Endothelial cell (in vitro differentiated cells): ENCODE measurements at regions not wholly inside any gene's neighbourhood (a gene's known extent, or its start where the extent isn't known, plus 50 kb on each side); places are given as distances from the start of the nearest gene placed in this dataset.

Experiments
- DNase-seq: peaks from one replicate; pipeline ENCODE4 v3.0.0; 2021; ENCODE audit warnings: low spot score
- H3K27ac Mint-ChIP-seq: one replicate; pipeline ENCODE4 v1.8.0; 2021; ENCODE audit warnings: mixed read lengths, inconsistent platforms; ENCODE audit not compliant: unreplicated experiment
- H3K27me3 Mint-ChIP-seq: one replicate; pipeline ENCODE4 v1.8.0; 2021; ENCODE audit warnings: mild to moderate bottlenecking, moderate library complexity, mixed read lengths, inconsistent platforms; ENCODE audit not compliant: unreplicated experiment
- H3K36me3 Mint-ChIP-seq: one replicate; pipeline ENCODE4 v1.8.0; 2021; ENCODE audit warnings: mild to moderate bottlenecking, low read depth, mixed read lengths, inconsistent platforms; ENCODE audit not compliant: unreplicated experiment
- H3K4me1 Mint-ChIP-seq: one replicate; pipeline ENCODE4 v1.8.0; 2021; ENCODE audit warnings: mild to moderate bottlenecking, mixed read lengths, inconsistent platforms; ENCODE audit not compliant: unreplicated experiment
- H3K4me3 Mint-ChIP-seq: one replicate; pipeline ENCODE4 v1.8.0; 2021; ENCODE audit warnings: mild to moderate bottlenecking, mixed read lengths, inconsistent platforms; ENCODE audit not compliant: unreplicated experiment
- H3K9me3 Mint-ChIP-seq: one replicate; pipeline ENCODE4 v1.8.0; 2021; ENCODE audit warnings: mixed read lengths, inconsistent platforms; ENCODE audit not compliant: unreplicated experiment
- TF ChIP-seq, protein P1 (sequence below): fragments of 200-600 bp; sonication (generic); IDR thresholded peaks from one replicate; pipeline ENCODE4 v1.5.0; 2021; ENCODE audit warnings: antibody characterized with exemption; ENCODE audit not compliant: unreplicated experiment

DNA sequence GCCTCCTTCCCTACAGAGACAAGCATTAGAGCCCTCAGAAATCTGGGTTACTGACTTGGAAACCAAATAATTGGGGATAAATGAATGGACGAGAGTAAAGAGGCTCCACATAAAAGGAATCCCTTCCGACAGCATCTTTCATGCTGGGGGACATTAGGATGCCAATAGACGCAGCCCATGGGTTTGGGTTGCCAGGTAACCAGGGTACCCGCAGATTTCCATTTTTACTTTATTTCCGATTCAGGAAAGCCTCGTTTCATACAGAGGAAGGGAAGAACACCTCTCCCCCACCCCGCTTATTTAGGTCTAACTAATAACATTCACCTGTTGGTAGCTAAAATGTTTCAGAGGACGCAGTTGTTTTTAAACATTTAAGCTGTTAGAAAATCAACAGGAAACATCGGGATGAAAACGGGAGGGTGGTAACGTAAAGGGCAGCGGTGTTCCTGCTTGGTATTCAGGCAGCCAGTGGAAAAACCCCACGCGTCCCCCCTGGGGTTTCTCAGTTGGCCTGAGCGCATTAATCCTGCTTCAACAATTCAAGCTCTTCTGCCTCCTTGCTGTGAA, 179.5 kb downstream of the YTHDC2 start:
- H3K4me1 Mint-ChIP-seq, result peaks cover 33% of the 10 kb centered on the region
- peak overlapping the region; percentile 92 for H3K27ac Mint-ChIP-seq
- H3K4me3 Mint-ChIP-seq, result peak overlapping the region; percentile 43

DNA sequence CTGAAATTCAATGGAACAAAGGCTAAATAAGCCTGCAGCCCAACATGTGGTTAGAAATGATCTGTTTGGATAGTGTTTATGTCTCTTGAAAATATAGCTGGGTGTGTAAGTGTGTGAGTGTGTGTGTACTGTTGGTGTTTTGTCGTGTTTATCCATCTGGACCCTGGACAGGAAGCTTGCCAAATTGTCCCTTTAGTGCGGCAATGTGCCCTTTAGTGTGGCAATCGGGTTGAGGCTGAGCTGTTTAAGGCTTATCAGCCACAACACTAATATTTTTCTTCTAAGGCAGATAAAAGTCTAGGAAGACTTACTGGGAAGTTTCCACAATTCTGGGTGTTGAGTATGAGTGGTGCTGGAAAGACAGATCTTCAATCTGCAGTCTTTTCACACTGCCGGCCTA, 180.2 kb downstream of the YTHDC2 start:
- Mint-ChIP-seq H3K36me3 (no peaks in the 10 kb centered on the region), H3K9me3 (no peaks in the 10 kb centered on the region), H3K4me1 (peaks cover 33% of the 10 kb centered on the region), H3K4me3 (no peak overlapping the region), H3K27me3 (no peaks in the 10 kb centered on the region), H3K27ac (peak overlapping the region; percentile 92)
- TF ChIP-seq, protein P1, sequence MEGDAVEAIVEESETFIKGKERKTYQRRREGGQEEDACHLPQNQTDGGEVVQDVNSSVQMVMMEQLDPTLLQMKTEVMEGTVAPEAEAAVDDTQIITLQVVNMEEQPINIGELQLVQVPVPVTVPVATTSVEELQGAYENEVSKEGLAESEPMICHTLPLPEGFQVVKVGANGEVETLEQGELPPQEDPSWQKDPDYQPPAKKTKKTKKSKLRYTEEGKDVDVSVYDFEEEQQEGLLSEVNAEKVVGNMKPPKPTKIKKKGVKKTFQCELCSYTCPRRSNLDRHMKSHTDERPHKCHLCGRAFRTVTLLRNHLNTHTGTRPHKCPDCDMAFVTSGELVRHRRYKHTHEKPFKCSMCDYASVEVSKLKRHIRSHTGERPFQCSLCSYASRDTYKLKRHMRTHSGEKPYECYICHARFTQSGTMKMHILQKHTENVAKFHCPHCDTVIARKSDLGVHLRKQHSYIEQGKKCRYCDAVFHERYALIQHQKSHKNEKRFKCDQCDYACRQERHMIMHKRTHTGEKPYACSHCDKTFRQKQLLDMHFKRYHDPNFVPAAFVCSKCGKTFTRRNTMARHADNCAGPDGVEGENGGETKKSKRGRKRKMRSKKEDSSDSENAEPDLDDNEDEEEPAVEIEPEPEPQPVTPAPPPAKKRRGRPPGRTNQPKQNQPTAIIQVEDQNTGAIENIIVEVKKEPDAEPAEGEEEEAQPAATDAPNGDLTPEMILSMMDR, result no peak
- no peak for DNase-seq

More for the DNA sequence above, 179.5 kb downstream of the YTHDC2 start:
- TF ChIP-seq, protein P1, result no peak
- Mint-ChIP-seq H3K27me3 (no peaks in the 10 kb centered on the region), H3K9me3 (no peaks in the 10 kb centered on the region), H3K36me3 (no peaks in the 10 kb centered on the region)
- peak; percentile 59 for DNase-seq

DNA sequence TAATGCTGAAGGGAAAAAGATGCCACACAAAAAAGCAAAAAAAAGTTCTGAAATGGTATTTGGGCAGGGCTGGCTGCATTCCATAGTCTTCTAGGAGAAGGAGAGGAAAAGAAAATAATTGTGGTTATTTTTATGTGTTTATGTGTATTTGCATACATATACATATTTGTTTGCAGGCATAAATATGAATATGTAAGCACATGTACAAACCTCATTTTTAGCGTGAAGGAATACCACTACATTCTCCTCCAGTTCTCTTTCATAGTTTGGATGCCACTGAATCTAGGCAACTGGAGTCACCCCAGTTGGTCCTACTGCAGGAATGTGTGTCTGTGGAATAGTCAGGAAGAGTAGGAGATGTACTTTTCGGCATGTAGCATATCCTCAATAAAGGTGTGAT, 181.1 kb downstream of the YTHDC2 start:
- no peaks in the 10 kb centered on the region for H3K9me3 Mint-ChIP-seq
- TF ChIP-seq, protein P1, result no peak
- H3K36me3 Mint-ChIP-seq, result no peaks in the 10 kb centered on the region
- DNase-seq, result no peak
- H3K4me3 Mint-ChIP-seq, result no peak overlapping the region
- H3K27me3 Mint-ChIP-seq, result no peaks in the 10 kb centered on the region
- H3K4me1 Mint-ChIP-seq, result peaks cover 33% of the 10 kb centered on the region
- H3K27ac Mint-ChIP-seq, result no peak overlapping the region

DNA sequence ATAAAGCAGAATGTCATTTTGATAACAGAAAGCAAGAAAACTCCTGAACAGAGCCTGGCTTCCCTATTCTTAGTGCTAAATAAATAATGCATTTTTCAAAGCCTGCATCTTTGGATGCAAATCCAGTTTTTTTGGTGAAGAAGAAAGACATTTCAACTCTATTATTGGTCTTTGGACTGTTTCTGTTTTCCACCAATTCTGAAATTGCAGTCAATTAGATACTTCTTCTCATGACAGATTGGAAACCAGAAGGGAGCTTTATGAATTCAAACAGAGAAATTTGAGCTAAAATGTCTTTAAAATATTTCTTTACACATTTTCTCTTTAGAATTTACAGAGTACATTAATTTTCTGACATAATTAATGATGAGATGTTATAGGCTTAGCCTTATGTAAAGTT, 189.8 kb downstream of the YTHDC2 start:
- Mint-ChIP-seq H3K4me1 (no peaks in the 10 kb centered on the region), H3K27ac (no peak overlapping the region), H3K4me3 (no peak overlapping the region), H3K27me3 (peaks cover 2% of the 10 kb centered on the region), H3K36me3 (peaks cover 7% of the 10 kb centered on the region), H3K9me3 (peaks cover 6% of the 10 kb centered on the region)
- TF ChIP-seq, protein P1, result no peak
- DNase-seq, result no peak

DNA sequence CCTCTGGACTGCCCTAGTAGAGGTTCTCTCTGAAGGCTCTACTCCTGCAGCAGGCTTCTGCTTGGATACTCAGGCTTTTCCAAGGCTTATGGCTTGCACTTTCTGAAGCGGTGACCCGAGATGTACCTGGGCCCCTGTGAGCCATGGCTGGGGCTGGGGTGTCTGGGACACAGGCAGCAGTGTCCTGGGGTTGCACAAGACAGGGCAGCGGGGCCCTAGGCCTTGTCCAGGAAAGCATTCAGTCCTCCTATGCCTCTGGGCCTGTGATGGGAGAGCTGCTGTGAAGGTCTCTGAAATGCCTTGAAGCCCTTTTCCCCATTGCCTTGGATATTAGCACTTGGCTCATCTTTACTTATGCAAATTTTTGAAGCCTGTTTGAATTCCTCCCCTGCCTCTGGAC, 192.2 kb downstream of the YTHDC2 start:
- TF ChIP-seq, protein P1, result no peak
- H3K9me3 Mint-ChIP-seq, result peaks cover 6% of the 10 kb centered on the region
- no peaks in the 10 kb centered on the region for H3K4me1 Mint-ChIP-seq

More for the DNA sequence above, 192.2 kb downstream of the YTHDC2 start:
- H3K36me3 Mint-ChIP-seq, result peaks cover 7% of the 10 kb centered on the region
- no peak overlapping the region for H3K4me3 Mint-ChIP-seq
- peaks cover 2% of the 10 kb centered on the region for H3K27me3 Mint-ChIP-seq
- DNase-seq, result no peak
- no peak overlapping the region for H3K27ac Mint-ChIP-seq
